BE2C (cell line): ENCODE measurements at regions not wholly inside any gene's neighbourhood (a gene's known extent, or its start where the extent isn't known, plus 50 kb on each side); places are given as distances from the start of the nearest gene placed in this dataset.
A peak's percentile ranks its signal among the peaks of the same experiment; 100 is the strongest.

Experiments used
- DNase-seq: peaks from one replicate; pipeline ENCODE4 v3.0.0-alpha.2; 2020
- H3K27me3 ChIP-seq: fragments of 250-450 bp; sonication (Bioruptor Pico); 2 replicates; pipeline ENCODE4 v1.5.1; 2020; ENCODE audit warnings: mild to moderate bottlenecking
- H3K36me3 ChIP-seq: fragments of 250-450 bp; sonication (Bioruptor Pico); 2 replicates; pipeline ENCODE4 v1.5.1; 2020; ENCODE audit warnings: mild to moderate bottlenecking
- H3K4me1 ChIP-seq: fragments of 250-450 bp; sonication (Bioruptor Pico); 2 replicates; pipeline ENCODE4 v1.5.1; 2020
- H3K4me3 ChIP-seq: 2 replicates; pipeline ENCODE4 v1.5.1; 2011; ENCODE audit warnings: low read depth, low read length
- H3K9me3 ChIP-seq: fragments of 250-450 bp; sonication (Bioruptor Pico); 2 replicates; pipeline ENCODE4 v1.5.1; 2020
- TF ChIP-seq, protein P1 (sequence below): IDR thresholded peaks from 2 replicates; pipeline ENCODE4 v1.5.1; 2012; ENCODE audit warnings: mild to moderate bottlenecking, low read depth, low read length

DNA sequence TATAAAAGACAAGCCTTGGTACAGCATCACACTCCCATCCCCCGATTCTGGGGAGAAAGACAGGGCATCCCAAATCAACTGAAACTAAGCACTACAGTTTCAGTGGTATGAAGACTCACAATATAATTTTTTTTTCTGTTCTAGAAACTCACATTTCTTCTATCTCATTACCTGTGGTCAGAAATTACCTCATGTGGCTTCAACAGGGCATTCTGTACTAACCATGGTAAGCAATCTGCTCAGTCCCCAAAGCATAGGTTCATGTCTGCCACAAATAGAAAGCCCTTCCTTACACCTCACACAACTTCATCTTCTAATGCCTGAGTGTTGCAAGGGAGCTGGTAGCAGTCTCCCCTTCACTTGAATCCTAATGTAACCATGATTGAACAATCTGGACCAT lies 147.4 kb upstream of the POU2AF2 start:
- Histone ChIP-seq H3K9me3 (no peaks in the 10 kb centered on the region), H3K4me1 (no peaks in the 10 kb centered on the region), H3K4me3 (no peak overlapping the region), H3K36me3 (no peaks in the 10 kb centered on the region), H3K27me3 (no peaks in the 10 kb centered on the region)
- DNase-seq, result no peak
- TF ChIP-seq, protein P1, sequence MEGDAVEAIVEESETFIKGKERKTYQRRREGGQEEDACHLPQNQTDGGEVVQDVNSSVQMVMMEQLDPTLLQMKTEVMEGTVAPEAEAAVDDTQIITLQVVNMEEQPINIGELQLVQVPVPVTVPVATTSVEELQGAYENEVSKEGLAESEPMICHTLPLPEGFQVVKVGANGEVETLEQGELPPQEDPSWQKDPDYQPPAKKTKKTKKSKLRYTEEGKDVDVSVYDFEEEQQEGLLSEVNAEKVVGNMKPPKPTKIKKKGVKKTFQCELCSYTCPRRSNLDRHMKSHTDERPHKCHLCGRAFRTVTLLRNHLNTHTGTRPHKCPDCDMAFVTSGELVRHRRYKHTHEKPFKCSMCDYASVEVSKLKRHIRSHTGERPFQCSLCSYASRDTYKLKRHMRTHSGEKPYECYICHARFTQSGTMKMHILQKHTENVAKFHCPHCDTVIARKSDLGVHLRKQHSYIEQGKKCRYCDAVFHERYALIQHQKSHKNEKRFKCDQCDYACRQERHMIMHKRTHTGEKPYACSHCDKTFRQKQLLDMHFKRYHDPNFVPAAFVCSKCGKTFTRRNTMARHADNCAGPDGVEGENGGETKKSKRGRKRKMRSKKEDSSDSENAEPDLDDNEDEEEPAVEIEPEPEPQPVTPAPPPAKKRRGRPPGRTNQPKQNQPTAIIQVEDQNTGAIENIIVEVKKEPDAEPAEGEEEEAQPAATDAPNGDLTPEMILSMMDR, result no peak

DNA sequence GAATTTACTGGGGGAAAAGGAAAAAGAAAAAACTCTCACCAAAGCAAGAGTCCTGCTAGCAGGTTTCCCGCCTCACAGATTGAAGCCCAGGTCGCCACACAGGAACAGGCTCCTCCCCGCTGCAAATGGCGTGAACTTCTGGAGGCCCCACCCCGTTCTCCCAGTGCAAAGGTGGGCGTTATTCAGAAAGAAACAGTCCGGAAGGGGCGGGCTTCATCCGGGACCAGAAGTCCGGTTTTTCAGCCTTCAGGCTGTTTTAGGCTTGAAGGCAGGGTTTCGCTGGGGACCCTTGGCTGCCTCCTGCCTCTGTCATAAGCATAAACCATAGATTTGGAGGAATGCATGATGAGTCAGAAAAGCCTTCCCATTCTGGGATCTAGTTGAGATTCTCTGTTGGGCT lies 148.3 kb upstream of the POU2AF2 start:
- peak overlapping the region; percentile 45 for H3K4me3 ChIP-seq
- H3K9me3 ChIP-seq, result no peaks in the 10 kb centered on the region
- no peaks in the 10 kb centered on the region for H3K27me3 ChIP-seq
- H3K36me3 ChIP-seq, result no peaks in the 10 kb centered on the region
- DNase-seq, result peak; percentile 49
- no peaks in the 10 kb centered on the region for H3K4me1 ChIP-seq
- TF ChIP-seq, protein P1, result no peak

DNA sequence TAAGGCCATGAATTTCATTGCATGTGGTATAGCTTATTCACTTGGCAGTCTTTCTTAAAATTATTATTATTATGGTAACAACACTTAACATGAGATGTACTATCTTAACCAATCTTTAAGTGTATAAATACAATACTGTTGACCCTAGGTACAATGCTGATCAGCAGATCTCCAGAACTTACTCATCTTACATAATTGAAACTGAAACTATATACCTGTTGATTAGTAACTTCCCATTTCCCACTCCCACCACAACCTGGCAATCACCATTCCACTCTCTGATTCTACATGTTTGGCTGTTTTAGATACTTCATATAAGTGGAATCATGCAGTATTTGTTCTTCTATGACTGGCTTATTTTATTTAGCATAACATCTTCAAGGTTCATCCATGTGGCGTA lies 150.2 kb upstream of the POU2AF2 start:
- TF ChIP-seq, protein P1, result no peak
- no peak overlapping the region for H3K4me3 ChIP-seq
- DNase-seq, result no peak
- no peaks in the 10 kb centered on the region for H3K36me3 ChIP-seq
- H3K27me3 ChIP-seq, result no peaks in the 10 kb centered on the region
- H3K9me3 ChIP-seq, result no peaks in the 10 kb centered on the region
- no peaks in the 10 kb centered on the region for H3K4me1 ChIP-seq

DNA sequence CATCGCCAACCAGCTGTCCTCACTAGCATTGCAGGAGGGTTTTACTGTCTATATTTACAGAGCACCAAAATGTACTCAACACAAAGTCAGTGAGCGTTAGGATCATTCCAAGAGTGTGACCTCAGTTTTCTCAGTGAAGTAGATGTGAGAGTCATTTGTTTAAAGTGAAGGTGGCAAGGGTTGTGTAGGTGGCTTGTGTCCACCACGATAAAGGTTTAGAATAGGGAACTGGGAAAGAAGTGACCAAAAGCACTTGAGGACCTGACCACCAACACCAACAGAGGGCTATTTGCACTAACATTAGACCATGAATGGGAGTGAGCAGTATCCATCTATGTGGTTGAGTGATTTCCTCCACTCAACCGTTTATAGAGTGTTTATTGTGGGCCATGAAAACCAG lies 152.5 kb upstream of the POU2AF2 start:
- DNase-seq, result no peak
- TF ChIP-seq, protein P1, result no peak
- H3K36me3 ChIP-seq, result no peaks in the 10 kb centered on the region
- H3K9me3 ChIP-seq, result no peaks in the 10 kb centered on the region
- no peaks in the 10 kb centered on the region for H3K4me1 ChIP-seq
- H3K4me3 ChIP-seq, result no peak overlapping the region
- H3K27me3 ChIP-seq, result no peaks in the 10 kb centered on the region

DNA sequence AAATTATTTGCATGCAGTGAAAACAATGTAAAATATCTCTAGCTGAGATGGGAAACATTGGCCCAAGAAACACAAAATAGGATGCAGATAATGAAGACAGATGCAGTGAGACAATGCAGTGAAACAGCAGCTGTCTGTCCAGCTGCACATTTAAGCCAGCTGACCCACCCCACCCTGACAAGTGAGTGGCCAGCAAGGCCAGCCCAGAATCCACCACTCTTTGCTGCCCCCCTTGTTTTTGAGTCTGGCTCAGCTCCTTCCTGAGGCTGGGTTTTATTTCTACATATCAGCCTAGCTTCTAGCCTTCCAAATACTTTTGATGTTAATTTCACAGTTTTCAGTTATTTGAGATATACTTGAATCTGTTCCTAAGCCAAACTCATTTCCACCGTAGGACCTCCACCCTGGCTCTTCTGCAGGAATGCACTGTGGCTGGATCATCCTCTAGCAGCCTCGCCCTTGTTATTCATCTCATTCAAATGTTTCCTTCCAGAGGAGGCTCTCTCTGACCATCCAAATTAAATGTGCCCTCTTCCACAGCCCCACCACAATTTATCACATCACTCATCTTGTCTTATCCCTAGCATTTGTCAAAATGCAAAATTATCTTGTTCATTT lies 154.1 kb upstream of the POU2AF2 start:
- DNase-seq, result no peak
- Histone ChIP-seq H3K36me3 (no peaks in the 10 kb centered on the region), H3K4me1 (no peaks in the 10 kb centered on the region), H3K4me3 (no peak overlapping the region), H3K27me3 (no peaks in the 10 kb centered on the region), H3K9me3 (no peaks in the 10 kb centered on the region)
- TF ChIP-seq, protein P1, result no peak

DNA sequence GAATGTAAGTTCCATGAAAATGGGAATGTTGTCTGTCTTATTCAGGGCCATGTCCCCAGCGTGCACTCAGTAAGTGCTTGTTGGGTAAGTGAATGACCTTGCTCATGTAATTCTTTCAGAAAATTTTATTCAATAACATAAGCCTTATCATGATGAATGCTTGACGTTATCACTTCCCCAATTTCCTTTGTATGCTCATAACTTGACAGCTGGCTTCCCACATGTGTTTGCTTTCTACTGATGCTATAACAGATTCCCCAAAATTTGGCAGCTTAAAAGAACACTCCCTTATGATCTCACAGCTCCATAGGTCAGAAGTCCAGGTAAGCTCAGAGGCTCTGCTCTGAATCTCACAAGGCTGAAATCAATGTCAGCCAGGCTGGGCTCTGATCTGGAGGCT lies 155.8 kb upstream of the POU2AF2 start:
- no peaks in the 10 kb centered on the region for H3K4me1 ChIP-seq
- H3K9me3 ChIP-seq, result no peaks in the 10 kb centered on the region
- H3K4me3 ChIP-seq, result no peak overlapping the region
- DNase-seq, result no peak
- TF ChIP-seq, protein P1, result no peak
- H3K27me3 ChIP-seq, result no peaks in the 10 kb centered on the region
- H3K36me3 ChIP-seq, result no peaks in the 10 kb centered on the region
